GM12864 (cell line): ENCODE measurements at regions not wholly inside any gene's neighbourhood (a gene's known extent, or its start where the extent isn't known, plus 50 kb on each side); places are given as distances from the start of the nearest gene placed in this dataset.
A peak's percentile ranks its signal among the peaks of the same experiment; 100 is the strongest.

Experiments used
- DNase-seq: peaks from one replicate; pipeline ENCODE4 v3.0.0-alpha.2; 2011; ENCODE audit warnings: low read depth
- H3K4me3 ChIP-seq: 2 replicates; pipeline ENCODE4 v1.5.1; 2011; ENCODE audit warnings: mild to moderate bottlenecking, low read depth, low read length, control low read depth
- CTCF ChIP-seq: IDR thresholded peaks from 2 replicates; pipeline ENCODE4 v1.5.1; 2011; ENCODE audit warnings: low read depth, mild to moderate bottlenecking, moderate library complexity, low read length, control low read depth, inconsistent platforms; ENCODE audit errors: missing control alignments

- no peak overlapping the region for H3K4me3 ChIP-seq
- no peak for TF ChIP-seq CTCF
- DNase-seq: no peak
Measured at GRCh38 chr10:77715536-77715935, 77.9 kb upstream of the KCNMA1 start.

GRCh38 chr10:77715088-77715487 is 77.5 kb upstream of the KCNMA1 start:
- DNase-seq: no peak
- H3K4me3 ChIP-seq: no peak overlapping the region
- TF ChIP-seq CTCF: peak; percentile 69

GRCh38 chr10:77713521-77714280 is 76.1 kb upstream of the KCNMA1 start:
- H3K4me3 ChIP-seq: no peak overlapping the region
- TF ChIP-seq CTCF: no peak
- DNase-seq: no peak

- no peak for DNase-seq
- no peak for TF ChIP-seq CTCF
- H3K4me3 ChIP-seq: no peak overlapping the region
Measured at GRCh38 chr10:77712207-77712606, 74.6 kb upstream of the KCNMA1 start.

GRCh38 chr10:77711683-77712049 is 74.1 kb upstream of the KCNMA1 start:
- DNase-seq: no peak
- no peak overlapping the region for H3K4me3 ChIP-seq
- TF ChIP-seq CTCF: no peak

GRCh38 chr10:77710759-77711682 is 73.4 kb upstream of the KCNMA1 start:
- peak; percentile 99 for TF ChIP-seq CTCF
- DNase-seq: no peak
- peak overlapping the region; percentile 48 for H3K4me3 ChIP-seq
